SJCRH30 (cell line): ENCODE measurements at regions not wholly inside any gene's neighbourhood (a gene's known extent, or its start where the extent isn't known, plus 50 kb on each side); places are given as distances from the start of the nearest gene placed in this dataset.

Source experiments
- DNase-seq, 2 experiments: peaks; one replicate each; pipeline ENCODE4 v3.0.0-alpha.2; 2015 to 2020
- H3K27ac ChIP-seq: fragments of 250-450 bp; sonication (Bioruptor Pico); 2 replicates; pipeline ENCODE4 v1.5.1; 2020; ENCODE audit warnings: mild to moderate bottlenecking, moderate library complexity
- H3K27me3 ChIP-seq: fragments of 250-450 bp; sonication (Bioruptor Pico); 2 replicates; pipeline ENCODE4 v1.5.1; 2020; ENCODE audit warnings: mild to moderate bottlenecking, moderate library complexity
- H3K36me3 ChIP-seq: fragments of 250-450 bp; sonication (Bioruptor Pico); 2 replicates; pipeline ENCODE4 v1.5.1; 2020; ENCODE audit warnings: mild to moderate bottlenecking, moderate library complexity
- H3K4me1 ChIP-seq: fragments of 250-450 bp; sonication (Bioruptor Pico); 2 replicates; pipeline ENCODE4 v1.5.1; 2020; ENCODE audit warnings: mild to moderate bottlenecking, moderate library complexity
- H3K4me3 ChIP-seq: fragments of 250-450 bp; sonication (Bioruptor Pico); 2 replicates; pipeline ENCODE4 v1.5.1; 2020; ENCODE audit warnings: mild to moderate bottlenecking, moderate library complexity
- H3K9me3 ChIP-seq: fragments of 250-450 bp; sonication (Bioruptor Pico); replicated peaks from 2 replicates; pipeline ENCODE4 v1.5.1; 2020; ENCODE audit warnings: mild to moderate bottlenecking, moderate library complexity

GRCh38 chr5:158268286-158268685 is 409.3 kb upstream of the CLINT1 start:
- H3K4me1 ChIP-seq = peaks cover 22% of the 10 kb centered on the region
- no peak for DNase-seq
- no peak overlapping the region for H3K4me3 ChIP-seq
- no peaks in the 10 kb centered on the region for H3K27me3 ChIP-seq
- no peak overlapping the region for H3K27ac ChIP-seq
- no peaks in the 10 kb centered on the region for H3K36me3 ChIP-seq
- H3K9me3 ChIP-seq = peaks cover 7% of the 10 kb centered on the region; the same call in 1 of the 2 replicates

- Histone ChIP-seq H3K36me3 (no peaks in the 10 kb centered on the region), H3K9me3 (peaks cover 7% of the 10 kb centered on the region; the same call in 1 of the 2 replicates), H3K27me3 (no peaks in the 10 kb centered on the region), H3K27ac (no peak overlapping the region), H3K4me3 (no peak overlapping the region), H3K4me1 (peaks cover 22% of the 10 kb centered on the region)
- DNase-seq = no peak
Observed at GRCh38 chr5:158267228-158267627, 408.3 kb upstream of the CLINT1 start.

- Histone ChIP-seq H3K9me3 (peaks cover 7% of the 10 kb centered on the region; the same call in 1 of the 2 replicates), H3K4me1 (peaks cover 22% of the 10 kb centered on the region), H3K27me3 (no peaks in the 10 kb centered on the region), H3K27ac (peak overlapping the region; percentile 31), H3K4me3 (no peak overlapping the region), H3K36me3 (no peaks in the 10 kb centered on the region)
- DNase-seq = peak; percentile 70 to 88
Observed at GRCh38 chr5:158265931-158266700, 407.2 kb upstream of the CLINT1 start.

- peaks cover 16% of the 10 kb centered on the region for H3K4me1 ChIP-seq
Observed at GRCh38 chr5:158265346-158265745, 406.4 kb upstream of the CLINT1 start.

GRCh38 chr5:158264264-158264663 is 405.3 kb upstream of the CLINT1 start:
- Histone ChIP-seq H3K9me3 (peaks cover 11% of the 10 kb centered on the region; the same call in 1 of the 2 replicates), H3K4me3 (no peak overlapping the region), H3K27ac (no peak overlapping the region), H3K27me3 (no peaks in the 10 kb centered on the region), H3K4me1 (peaks cover 13% of the 10 kb centered on the region), H3K36me3 (no peaks in the 10 kb centered on the region)
- DNase-seq = no peak

More at GRCh38 chr5:158265346-158265745, 406.4 kb upstream of the CLINT1 start:
- Histone ChIP-seq H3K4me3 (no peak overlapping the region), H3K27ac (peak overlapping the region; percentile 2; the same call in 1 of the 2 replicates), H3K9me3 (peaks cover 7% of the 10 kb centered on the region; the same call in 1 of the 2 replicates), H3K36me3 (no peaks in the 10 kb centered on the region), H3K27me3 (no peaks in the 10 kb centered on the region)
- no peak for DNase-seq

GRCh38 chr5:158261674-158262367 is 402.9 kb upstream of the CLINT1 start:
- Histone ChIP-seq H3K4me3 (no peak overlapping the region), H3K9me3 (peaks cover 3% of the 10 kb centered on the region; the same call in 1 of the 2 replicates), H3K27me3 (no peaks in the 10 kb centered on the region), H3K4me1 (peaks cover 13% of the 10 kb centered on the region), H3K27ac (no peak overlapping the region), H3K36me3 (no peaks in the 10 kb centered on the region)
- no peak for DNase-seq

- no peak for DNase-seq
- no peak overlapping the region for H3K4me3 ChIP-seq
- no peaks in the 10 kb centered on the region for H3K36me3 ChIP-seq
- no peaks in the 10 kb centered on the region for H3K27me3 ChIP-seq
- H3K9me3 ChIP-seq = 0 out of 2 replicates have a peak, but pooled peaks cover 3% of the 10 kb centered on the region
- no peak overlapping the region for H3K27ac ChIP-seq
- H3K4me1 ChIP-seq = no peaks in the 10 kb centered on the region
Observed at GRCh38 chr5:158256096-158256495, 397.2 kb upstream of the CLINT1 start.

GRCh38 chr5:158255609-158256008 is 396.7 kb upstream of the CLINT1 start:
- Histone ChIP-seq H3K4me3 (no peak overlapping the region), H3K4me1 (no peaks in the 10 kb centered on the region), H3K27ac (no peak overlapping the region), H3K36me3 (no peaks in the 10 kb centered on the region), H3K27me3 (no peaks in the 10 kb centered on the region), H3K9me3 (0 out of 2 replicates have a peak, but pooled peaks cover 3% of the 10 kb centered on the region)
- no peak for DNase-seq

- H3K4me3 ChIP-seq = no peak overlapping the region
- H3K4me1 ChIP-seq = peaks cover 6% of the 10 kb centered on the region; the same call in 1 of the 2 replicates
- H3K27me3 ChIP-seq = no peaks in the 10 kb centered on the region
- peak in 1 of 2 experiments; percentile 40 for DNase-seq
- H3K27ac ChIP-seq = no peak overlapping the region
- H3K9me3 ChIP-seq = no peaks in the 10 kb centered on the region; the same call in 1 of the 2 replicates
- H3K36me3 ChIP-seq = no peaks in the 10 kb centered on the region
Observed at GRCh38 chr5:158246661-158247060, 387.7 kb upstream of the CLINT1 start.

- no peaks in the 10 kb centered on the region; the same call in 1 of the 2 replicates for H3K9me3 ChIP-seq
- no peak overlapping the region for H3K4me3 ChIP-seq
- H3K27ac ChIP-seq = no peak overlapping the region
- DNase-seq = no peak
- peaks cover 6% of the 10 kb centered on the region; the same call in 1 of the 2 replicates for H3K4me1 ChIP-seq
- no peaks in the 10 kb centered on the region for H3K36me3 ChIP-seq
- no peaks in the 10 kb centered on the region for H3K27me3 ChIP-seq
Observed at GRCh38 chr5:158245513-158245912, 386.6 kb upstream of the CLINT1 start.

GRCh38 chr5:158244882-158245281 is 385.9 kb upstream of the CLINT1 start:
- DNase-seq = no peak
- Histone ChIP-seq H3K36me3 (no peaks in the 10 kb centered on the region), H3K27ac (no peak overlapping the region)

GRCh38 chr5:158236511-158237335 is 377.8 kb upstream of the CLINT1 start:
- Histone ChIP-seq H3K36me3 (no peaks in the 10 kb centered on the region), H3K4me1 (peaks cover 11% of the 10 kb centered on the region), H3K4me3 (no peak overlapping the region), H3K9me3 (no peaks in the 10 kb centered on the region), H3K27ac (no peak overlapping the region), H3K27me3 (no peaks in the 10 kb centered on the region)
- no peak for DNase-seq

More at GRCh38 chr5:158244882-158245281, 385.9 kb upstream of the CLINT1 start:
- no peak overlapping the region for H3K4me3 ChIP-seq
- peaks cover 6% of the 10 kb centered on the region; the same call in 1 of the 2 replicates for H3K4me1 ChIP-seq
- no peaks in the 10 kb centered on the region; the same call in 1 of the 2 replicates for H3K9me3 ChIP-seq
- no peaks in the 10 kb centered on the region for H3K27me3 ChIP-seq

GRCh38 chr5:158235159-158235547 is 376.2 kb upstream of the CLINT1 start:
- peak in 1 of 2 experiments; percentile 14 for DNase-seq
- peaks cover 11% of the 10 kb centered on the region for H3K4me1 ChIP-seq

More at GRCh38 chr5:158235159-158235547, 376.2 kb upstream of the CLINT1 start:
- no peaks in the 10 kb centered on the region for H3K36me3 ChIP-seq
- H3K27ac ChIP-seq = no peak overlapping the region
- H3K9me3 ChIP-seq = no peaks in the 10 kb centered on the region
- H3K27me3 ChIP-seq = no peaks in the 10 kb centered on the region
- H3K4me3 ChIP-seq = no peak overlapping the region
